Right atrium auricular region (tissue), 2 donors: ENCODE measurements at regions not wholly inside any gene's neighbourhood (a gene's known extent, or its start where the extent isn't known, plus 50 kb on each side); places are given as distances from the start of the nearest gene placed in this dataset.
"Not testable (repeated sequence)": the region's sequence is repeated elsewhere in the genome, so short reads cannot be mapped to it uniquely, and the experiment has no call there.

Source experiments
- DNase-seq: peaks from one replicate; pipeline ENCODE4 v3.0.0-alpha.2; 2019; ENCODE audit warnings: low spot score
- H3K27ac ChIP-seq, 2 donors: fragments of 200-600 bp; sonication (generic); 1 replicate in 1 of 2; 2 replicates in 1 of 2; pipeline ENCODE4 v1.5.1; 2016 to 2019
- H3K27me3 ChIP-seq, 2 donors: fragments of 200-600 bp; sonication (generic); one replicate each; pipeline versions ENCODE4 v1.5.1 to v1.6.0; 2017 to 2019
- H3K36me3 ChIP-seq: fragments of 200-600 bp; sonication (generic); one replicate; pipeline ENCODE4 v1.5.1; 2016
- H3K4me1 ChIP-seq, 2 donors: fragments of 200-600 bp; sonication (generic); one replicate each; pipeline versions ENCODE4 v1.5.1 to v1.6.0; 2017 to 2019
- H3K4me3 ChIP-seq, 2 donors: fragments of 200-600 bp; sonication (generic); 1 replicate in 1 of 2; 2 replicates in 1 of 2; pipeline ENCODE4 v1.5.1; 2017 to 2019; ENCODE audit warnings: mild to moderate bottlenecking in 1 of 2, moderate library complexity in 1 of 2
- H3K9me3 ChIP-seq, 2 donors: fragments of 200-600 bp; sonication (generic); one replicate each; pipeline ENCODE4 v1.5.1; 2019
- CTCF ChIP-seq, 2 donors: fragments of 200-600 bp; sonication (generic); IDR thresholded peaks; one replicate each; pipeline ENCODE4 v1.5.1; 2019; ENCODE audit warnings: antibody characterized with exemption in 2 of 2

- Histone ChIP-seq H3K4me3 (no peak overlapping the region), H3K9me3 (peaks cover 0 to 3% of the 10 kb centered on the region in 2 donors), H3K27me3 (no peaks in the 10 kb centered on the region), H3K36me3 (no peaks in the 10 kb centered on the region), H3K27ac (no peak overlapping the region), H3K4me1 (no peaks in the 10 kb centered on the region)
- no peak for DNase-seq
- TF ChIP-seq CTCF (IDR thresholded peaks at IDR 0.05): no peak
Measured at GRCh38 chr2:61597300-61598289, 59.4 kb upstream of the XPO1 start.

- DNase-seq: not testable (repeated sequence)
Measured at GRCh38 chr2:61594201-61594600, 56.0 kb upstream of the XPO1 start.

GRCh38 chr2:61593648-61594047, 55.5 kb upstream of the XPO1 start:
- H3K9me3 ChIP-seq, H3K4me3 ChIP-seq, H3K27me3 ChIP-seq, H3K27ac ChIP-seq, H3K36me3 ChIP-seq, DNase-seq, H3K4me1 ChIP-seq: not testable (repeated sequence)

More at GRCh38 chr2:61594201-61594600, 56.0 kb upstream of the XPO1 start:
- H3K36me3 ChIP-seq, H3K4me1 ChIP-seq, H3K27ac ChIP-seq, H3K4me3 ChIP-seq, H3K9me3 ChIP-seq, H3K27me3 ChIP-seq: not testable (repeated sequence)

- H3K9me3 ChIP-seq: peaks cover 0 to 3% of the 10 kb centered on the region in 2 donors
- H3K27ac ChIP-seq: no peak overlapping the region
- no peaks in the 10 kb centered on the region for H3K27me3 ChIP-seq
- TF ChIP-seq CTCF (IDR thresholded peaks at IDR 0.05): no peak
- no peaks in the 10 kb centered on the region for H3K4me1 ChIP-seq
- H3K4me3 ChIP-seq: no peak overlapping the region
- DNase-seq: no peak
- no peaks in the 10 kb centered on the region for H3K36me3 ChIP-seq
Measured at GRCh38 chr2:61590214-61590613, 52.1 kb upstream of the XPO1 start.

GRCh38 chr2:61588566-61588965, 50.4 kb upstream of the XPO1 start:
- Histone ChIP-seq H3K27ac (no peak overlapping the region), H3K9me3 (peaks cover 0 to 3% of the 10 kb centered on the region in 2 donors), H3K36me3 (no peaks in the 10 kb centered on the region), H3K27me3 (no peaks in the 10 kb centered on the region), H3K4me3 (no peak overlapping the region), H3K4me1 (no peaks in the 10 kb centered on the region)
- TF ChIP-seq CTCF (IDR thresholded peaks at IDR 0.05): no peak
- DNase-seq: no peak
